ENCODE measurements at regions not wholly inside any gene's neighbourhood (a gene's known extent, or its start where the extent isn't known, plus 50 kb on each side); places are given as distances from the start of the nearest gene placed in this dataset.

DNA sequence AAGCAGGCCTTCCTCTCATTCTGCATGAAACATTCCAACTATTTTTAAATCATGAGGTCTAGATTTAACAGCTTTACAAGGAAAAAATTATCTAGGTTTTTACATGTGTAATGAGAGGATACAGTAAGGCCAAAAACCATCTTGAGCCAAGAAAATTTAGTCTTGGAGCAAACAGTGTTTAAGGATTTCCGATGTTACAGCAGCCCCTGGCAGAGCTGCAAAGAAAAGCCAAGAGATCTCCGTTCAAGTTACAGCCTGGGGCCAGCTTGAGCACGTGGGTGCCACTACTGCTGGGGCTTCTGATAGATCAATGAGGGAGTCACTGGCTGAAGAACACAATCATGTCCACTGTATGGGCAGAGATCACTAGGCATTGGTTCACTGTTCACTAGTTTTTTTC lies 156.2 kb downstream of the EVX1 start:
- H3K4me3 Mint-ChIP-seq (ENCODE audit: unreplicated experiment): no peak overlapping the region
- H3K27me3 Mint-ChIP-seq (ENCODE audit: unreplicated experiment): peaks cover 1% of the 10 kb centered on the region
- H3K4me1 Mint-ChIP-seq (ENCODE audit: unreplicated experiment): peaks cover 12% of the 10 kb centered on the region
- TF ChIP-seq, protein P1, sequence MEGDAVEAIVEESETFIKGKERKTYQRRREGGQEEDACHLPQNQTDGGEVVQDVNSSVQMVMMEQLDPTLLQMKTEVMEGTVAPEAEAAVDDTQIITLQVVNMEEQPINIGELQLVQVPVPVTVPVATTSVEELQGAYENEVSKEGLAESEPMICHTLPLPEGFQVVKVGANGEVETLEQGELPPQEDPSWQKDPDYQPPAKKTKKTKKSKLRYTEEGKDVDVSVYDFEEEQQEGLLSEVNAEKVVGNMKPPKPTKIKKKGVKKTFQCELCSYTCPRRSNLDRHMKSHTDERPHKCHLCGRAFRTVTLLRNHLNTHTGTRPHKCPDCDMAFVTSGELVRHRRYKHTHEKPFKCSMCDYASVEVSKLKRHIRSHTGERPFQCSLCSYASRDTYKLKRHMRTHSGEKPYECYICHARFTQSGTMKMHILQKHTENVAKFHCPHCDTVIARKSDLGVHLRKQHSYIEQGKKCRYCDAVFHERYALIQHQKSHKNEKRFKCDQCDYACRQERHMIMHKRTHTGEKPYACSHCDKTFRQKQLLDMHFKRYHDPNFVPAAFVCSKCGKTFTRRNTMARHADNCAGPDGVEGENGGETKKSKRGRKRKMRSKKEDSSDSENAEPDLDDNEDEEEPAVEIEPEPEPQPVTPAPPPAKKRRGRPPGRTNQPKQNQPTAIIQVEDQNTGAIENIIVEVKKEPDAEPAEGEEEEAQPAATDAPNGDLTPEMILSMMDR (IDR thresholded peaks at IDR 0.05; ENCODE audit: unreplicated experiment): no peak
- peaks cover 5% of the 10 kb centered on the region for H3K9me3 Mint-ChIP-seq (ENCODE audit: unreplicated experiment)
- H3K27ac Mint-ChIP-seq (ENCODE audit: unreplicated experiment): no peak overlapping the region
- no peak for DNase-seq (ENCODE audit: low spot score)
- peaks cover 10% of the 10 kb centered on the region for H3K36me3 Mint-ChIP-seq (ENCODE audit: low read depth, unreplicated experiment)

DNA sequence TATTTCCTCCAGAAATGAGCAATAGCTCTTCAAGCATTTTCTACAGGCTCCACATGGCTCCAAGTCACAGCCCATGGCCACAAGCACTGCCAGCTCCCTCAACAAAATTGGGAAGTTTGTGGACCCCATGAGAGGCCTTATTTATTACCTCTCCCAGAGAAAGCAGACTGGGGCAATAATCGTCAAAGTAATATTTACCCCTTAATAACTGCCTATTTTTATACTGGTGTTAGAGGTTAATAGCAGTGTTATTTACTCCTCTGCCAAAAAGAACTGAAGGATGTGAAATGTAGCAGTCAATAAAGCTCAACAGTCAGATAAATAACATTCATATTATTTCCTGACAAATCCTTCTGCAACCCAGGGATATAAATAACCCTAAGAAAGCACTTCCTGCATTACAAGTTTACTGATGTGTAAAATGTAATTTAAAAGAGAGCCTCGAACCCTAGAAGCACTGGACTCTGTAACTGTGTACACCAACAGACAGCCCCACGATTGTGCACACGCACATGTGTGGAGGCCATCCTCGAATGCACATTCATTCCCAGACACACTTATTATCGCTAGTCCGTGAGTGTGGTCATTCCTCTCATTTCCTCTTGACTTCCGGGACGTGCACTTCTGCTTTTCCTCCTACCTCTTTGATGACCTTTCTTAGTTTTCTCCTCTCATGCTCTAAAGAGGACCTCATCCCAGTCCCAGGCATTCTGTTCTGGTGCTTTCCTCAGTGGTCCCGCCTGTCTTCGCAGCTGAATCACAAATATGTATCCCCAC lies 157.4 kb downstream of the EVX1 start:
- TF ChIP-seq, protein P1 (IDR thresholded peaks at IDR 0.05; ENCODE audit: unreplicated experiment): no peak
- no peak overlapping the region for H3K27ac Mint-ChIP-seq (ENCODE audit: unreplicated experiment)
- peaks cover 7% of the 10 kb centered on the region for H3K4me1 Mint-ChIP-seq (ENCODE audit: unreplicated experiment)
- peaks cover 1% of the 10 kb centered on the region for H3K27me3 Mint-ChIP-seq (ENCODE audit: unreplicated experiment)
- no peak overlapping the region for H3K4me3 Mint-ChIP-seq (ENCODE audit: unreplicated experiment)
- H3K36me3 Mint-ChIP-seq (ENCODE audit: low read depth, unreplicated experiment): peaks cover 7% of the 10 kb centered on the region
- no peak for DNase-seq (ENCODE audit: low spot score)
- H3K9me3 Mint-ChIP-seq (ENCODE audit: unreplicated experiment): peaks cover 5% of the 10 kb centered on the region

DNA sequence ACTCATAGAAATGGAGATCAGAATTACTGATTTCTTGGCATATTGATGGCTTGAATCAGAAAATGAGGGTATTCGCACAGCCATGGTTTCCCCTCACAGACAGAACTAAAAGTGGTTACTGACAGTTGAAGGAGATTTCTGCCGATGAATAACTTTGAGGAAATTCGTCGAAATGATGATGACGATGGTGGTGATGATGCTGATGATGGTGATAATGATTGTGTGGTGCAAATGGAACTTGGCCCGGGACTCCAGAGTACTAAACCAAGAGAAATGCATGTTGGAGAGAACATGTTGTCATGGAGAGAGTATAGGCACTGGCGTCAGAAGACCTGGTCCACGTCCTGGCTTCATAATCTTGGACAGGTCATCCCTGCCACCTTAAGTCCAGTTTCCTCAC lies 163.2 kb downstream of the EVX1 start:
- Mint-ChIP-seq H3K27ac (ENCODE audit: unreplicated experiment) (no peak overlapping the region), H3K27me3 (ENCODE audit: unreplicated experiment) (peaks cover 4% of the 10 kb centered on the region), H3K36me3 (ENCODE audit: low read depth, unreplicated experiment) (peaks cover 7% of the 10 kb centered on the region), H3K4me1 (ENCODE audit: unreplicated experiment) (peaks cover 3% of the 10 kb centered on the region), H3K4me3 (ENCODE audit: unreplicated experiment) (no peak overlapping the region), H3K9me3 (ENCODE audit: unreplicated experiment) (peaks cover 5% of the 10 kb centered on the region)
- no peak for DNase-seq (ENCODE audit: low spot score)
- TF ChIP-seq, protein P1 (IDR thresholded peaks at IDR 0.05; ENCODE audit: unreplicated experiment): no peak

DNA sequence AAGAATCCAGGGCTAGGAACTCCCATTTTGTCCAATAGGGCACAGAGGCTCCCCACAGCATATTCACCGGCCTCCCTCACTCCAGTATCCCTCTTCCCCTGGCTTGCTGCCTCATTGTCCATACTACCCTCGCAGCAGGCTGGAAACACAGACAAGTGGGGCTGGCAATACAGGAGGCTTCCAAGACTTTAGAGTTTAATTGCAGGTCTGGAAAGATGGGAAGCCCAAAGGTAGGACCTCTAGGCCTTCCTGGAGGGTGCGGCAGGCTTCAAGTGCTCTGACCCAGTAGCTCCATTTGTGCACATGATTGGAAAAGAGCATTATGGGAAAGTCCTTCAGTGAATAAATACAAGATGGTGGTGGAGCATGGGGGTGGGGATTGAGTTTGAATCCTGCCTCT lies 166.7 kb downstream of the EVX1 start:
- TF ChIP-seq, protein P1 (IDR thresholded peaks at IDR 0.05; ENCODE audit: unreplicated experiment): no peak
- Mint-ChIP-seq H3K27ac (ENCODE audit: unreplicated experiment) (no peak overlapping the region), H3K4me3 (ENCODE audit: unreplicated experiment) (no peak overlapping the region), H3K4me1 (ENCODE audit: unreplicated experiment) (peaks cover 3% of the 10 kb centered on the region), H3K27me3 (ENCODE audit: unreplicated experiment) (peaks cover 3% of the 10 kb centered on the region), H3K36me3 (ENCODE audit: low read depth, unreplicated experiment) (no peaks in the 10 kb centered on the region), H3K9me3 (ENCODE audit: unreplicated experiment) (no peaks in the 10 kb centered on the region)
- no peak for DNase-seq (ENCODE audit: low spot score)

DNA sequence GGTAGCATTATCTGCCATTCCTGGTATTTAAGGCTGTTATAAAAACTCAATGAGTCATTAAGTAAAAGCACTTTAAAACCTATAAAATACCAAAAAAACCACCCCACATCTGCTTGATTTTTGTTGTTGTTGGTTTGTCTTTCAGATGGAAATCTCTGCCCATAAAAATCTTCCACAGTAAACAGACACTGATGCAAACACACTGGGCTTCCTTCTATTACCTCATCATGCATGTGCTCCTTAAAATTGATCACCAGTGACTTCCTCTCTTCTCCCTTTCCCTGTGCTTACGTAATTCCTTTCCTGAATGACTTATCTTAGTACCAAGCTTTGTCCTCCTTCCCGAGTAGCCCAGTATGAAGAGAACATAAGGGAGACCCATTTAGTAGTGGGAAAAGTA lies 167.2 kb downstream of the EVX1 start:
- Mint-ChIP-seq H3K27me3 (ENCODE audit: unreplicated experiment) (peaks cover 3% of the 10 kb centered on the region), H3K4me1 (ENCODE audit: unreplicated experiment) (peaks cover 3% of the 10 kb centered on the region), H3K36me3 (ENCODE audit: low read depth, unreplicated experiment) (no peaks in the 10 kb centered on the region), H3K27ac (ENCODE audit: unreplicated experiment) (no peak overlapping the region), H3K4me3 (ENCODE audit: unreplicated experiment) (no peak overlapping the region), H3K9me3 (ENCODE audit: unreplicated experiment) (no peaks in the 10 kb centered on the region)
- no peak for DNase-seq (ENCODE audit: low spot score)
- TF ChIP-seq, protein P1 (IDR thresholded peaks at IDR 0.05; ENCODE audit: unreplicated experiment): no peak
